SK-N-SH (cell line): ENCODE measurements at regions not wholly inside any gene's neighbourhood (a gene's known extent, or its start where the extent isn't known, plus 50 kb on each side); places are given as distances from the start of the nearest gene placed in this dataset.

ENCODE experiments used
- RXRA ChIP-seq: IDR thresholded peaks from 2 replicates; pipeline ENCODE4 v1.4.0; 2012; ENCODE audit warnings: low read depth, mild to moderate bottlenecking, borderline replicate concordance
- TF ChIP-seq, protein P1 (sequence below): fragments of 200-600 bp; sonication (generic); IDR thresholded peaks from 2 replicates; pipeline ENCODE4 v1.6.1; 2017; ENCODE audit warnings: antibody characterized with exemption, mild to moderate bottlenecking, moderate library complexity

DNA sequence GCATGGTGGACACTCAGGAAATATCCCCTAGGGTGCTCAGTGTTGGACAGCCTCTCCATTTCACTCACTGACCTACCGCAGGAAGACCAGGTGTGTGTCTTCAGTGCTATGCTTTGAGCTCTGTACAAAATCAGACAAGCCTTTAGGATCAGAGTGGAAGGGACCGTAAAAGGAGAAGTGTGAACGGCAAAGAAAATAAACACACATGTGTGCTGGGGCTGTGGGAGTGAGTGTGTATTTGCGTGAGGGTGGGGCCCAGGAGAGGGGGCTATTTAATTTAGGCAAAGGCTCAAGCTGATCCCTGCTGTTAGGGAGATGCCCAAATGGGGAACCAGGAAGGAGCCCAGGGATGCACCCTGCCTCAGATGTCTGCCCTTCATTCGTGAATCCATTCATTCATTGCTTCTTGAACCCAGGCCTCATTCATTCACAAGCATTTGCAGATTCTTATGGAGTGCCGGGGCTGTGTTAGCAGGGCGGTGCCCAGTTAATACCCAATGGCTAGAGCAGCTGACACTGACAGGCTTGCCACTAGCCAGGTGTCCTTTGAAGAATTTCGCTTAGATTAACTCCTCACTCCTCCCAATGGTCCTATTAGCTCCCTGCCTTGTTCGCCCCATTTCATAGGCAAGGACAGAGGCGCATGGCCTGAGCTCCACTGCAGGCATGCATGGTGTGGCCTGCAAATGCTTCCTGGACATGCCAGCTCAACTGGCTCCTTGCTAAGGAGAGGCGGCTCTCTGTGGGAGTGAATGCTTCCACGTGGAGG is 296.7 kb upstream of the FOXF1 start:
- TF ChIP-seq, protein P1, sequence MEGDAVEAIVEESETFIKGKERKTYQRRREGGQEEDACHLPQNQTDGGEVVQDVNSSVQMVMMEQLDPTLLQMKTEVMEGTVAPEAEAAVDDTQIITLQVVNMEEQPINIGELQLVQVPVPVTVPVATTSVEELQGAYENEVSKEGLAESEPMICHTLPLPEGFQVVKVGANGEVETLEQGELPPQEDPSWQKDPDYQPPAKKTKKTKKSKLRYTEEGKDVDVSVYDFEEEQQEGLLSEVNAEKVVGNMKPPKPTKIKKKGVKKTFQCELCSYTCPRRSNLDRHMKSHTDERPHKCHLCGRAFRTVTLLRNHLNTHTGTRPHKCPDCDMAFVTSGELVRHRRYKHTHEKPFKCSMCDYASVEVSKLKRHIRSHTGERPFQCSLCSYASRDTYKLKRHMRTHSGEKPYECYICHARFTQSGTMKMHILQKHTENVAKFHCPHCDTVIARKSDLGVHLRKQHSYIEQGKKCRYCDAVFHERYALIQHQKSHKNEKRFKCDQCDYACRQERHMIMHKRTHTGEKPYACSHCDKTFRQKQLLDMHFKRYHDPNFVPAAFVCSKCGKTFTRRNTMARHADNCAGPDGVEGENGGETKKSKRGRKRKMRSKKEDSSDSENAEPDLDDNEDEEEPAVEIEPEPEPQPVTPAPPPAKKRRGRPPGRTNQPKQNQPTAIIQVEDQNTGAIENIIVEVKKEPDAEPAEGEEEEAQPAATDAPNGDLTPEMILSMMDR, result no peak
- TF ChIP-seq RXRA, result no peak
